22Rv1 (cell line): ENCODE measurements at regions not wholly inside any gene's neighbourhood (a gene's known extent, or its start where the extent isn't known, plus 50 kb on each side); places are given as distances from the start of the nearest gene placed in this dataset.

Source experiments
- ZFX ChIP-seq: fragments of 450-650 bp; IDR thresholded peaks from 2 replicates; pipeline ENCODE4 v1.6.1; 2017; ENCODE audit warnings: antibody characterized with exemption, borderline replicate concordance
- TF ChIP-seq, protein P1 (sequence below): fragments of 450-650 bp; IDR thresholded peaks from 2 replicates; pipeline ENCODE4 v1.5.1; 2017; ENCODE audit warnings: mild to moderate bottlenecking

DNA sequence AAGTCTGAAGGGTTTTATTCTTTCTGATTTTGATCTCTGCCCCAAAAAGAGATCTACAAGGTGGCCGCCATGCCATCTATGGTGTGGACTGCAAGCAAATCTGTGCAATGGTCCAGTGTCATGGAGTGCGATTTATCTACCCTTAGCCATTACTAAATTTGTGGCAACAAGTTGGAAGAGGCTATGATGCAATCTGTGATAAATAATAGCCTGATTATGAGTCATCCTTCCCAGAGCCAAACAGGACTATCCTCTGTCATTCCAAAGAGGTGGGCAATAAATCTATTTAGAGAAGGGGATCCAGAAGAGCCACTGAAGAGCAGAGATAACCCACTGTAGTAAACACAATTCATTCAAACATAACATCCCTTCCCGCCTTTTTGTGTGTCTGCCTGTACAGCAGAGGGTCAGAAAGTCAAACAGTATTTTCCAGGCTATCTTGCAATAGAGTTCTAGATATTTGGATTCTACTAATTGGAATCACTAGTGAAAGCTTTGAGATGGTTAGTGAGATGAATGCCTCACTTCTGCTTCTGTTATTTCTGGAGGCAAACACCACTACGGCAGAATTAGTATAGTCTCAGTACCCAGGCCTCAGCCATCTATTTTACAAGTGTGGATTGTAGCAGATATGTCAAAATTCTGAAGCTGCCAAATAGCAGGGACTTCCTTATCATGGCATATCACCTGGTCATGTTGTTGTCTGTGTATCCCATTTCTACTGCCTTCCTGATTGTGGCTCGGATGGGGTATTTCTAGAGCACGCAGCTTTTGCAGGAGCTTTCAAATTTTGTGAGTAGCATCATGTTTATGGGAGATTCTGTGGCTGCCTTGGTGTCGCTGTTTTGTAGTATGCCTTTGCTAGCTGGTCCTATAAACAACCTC lies 192.0 kb downstream of the SMIM20 start:
- TF ChIP-seq, protein P1, sequence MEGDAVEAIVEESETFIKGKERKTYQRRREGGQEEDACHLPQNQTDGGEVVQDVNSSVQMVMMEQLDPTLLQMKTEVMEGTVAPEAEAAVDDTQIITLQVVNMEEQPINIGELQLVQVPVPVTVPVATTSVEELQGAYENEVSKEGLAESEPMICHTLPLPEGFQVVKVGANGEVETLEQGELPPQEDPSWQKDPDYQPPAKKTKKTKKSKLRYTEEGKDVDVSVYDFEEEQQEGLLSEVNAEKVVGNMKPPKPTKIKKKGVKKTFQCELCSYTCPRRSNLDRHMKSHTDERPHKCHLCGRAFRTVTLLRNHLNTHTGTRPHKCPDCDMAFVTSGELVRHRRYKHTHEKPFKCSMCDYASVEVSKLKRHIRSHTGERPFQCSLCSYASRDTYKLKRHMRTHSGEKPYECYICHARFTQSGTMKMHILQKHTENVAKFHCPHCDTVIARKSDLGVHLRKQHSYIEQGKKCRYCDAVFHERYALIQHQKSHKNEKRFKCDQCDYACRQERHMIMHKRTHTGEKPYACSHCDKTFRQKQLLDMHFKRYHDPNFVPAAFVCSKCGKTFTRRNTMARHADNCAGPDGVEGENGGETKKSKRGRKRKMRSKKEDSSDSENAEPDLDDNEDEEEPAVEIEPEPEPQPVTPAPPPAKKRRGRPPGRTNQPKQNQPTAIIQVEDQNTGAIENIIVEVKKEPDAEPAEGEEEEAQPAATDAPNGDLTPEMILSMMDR = no peak
- TF ChIP-seq ZFX = no peak
